Nephron progenitor cell (in vitro differentiated cells): ENCODE measurements at regions not wholly inside any gene's neighbourhood (a gene's known extent, or its start where the extent isn't known, plus 50 kb on each side); places are given as distances from the start of the nearest gene placed in this dataset.

Experiments used
- DNase-seq: peaks from one replicate; pipeline ENCODE4 v3.0.0; 2021
- H3K27ac Mint-ChIP-seq: 2 replicates; pipeline ENCODE4 v1.8.0; 2021; ENCODE audit warnings: mild to moderate bottlenecking, moderate library complexity, mixed read lengths
- H3K27me3 Mint-ChIP-seq: 2 replicates; pipeline ENCODE4 v1.8.0; 2021; ENCODE audit warnings: mild to moderate bottlenecking, low read depth, mixed read lengths; ENCODE audit not compliant: poor library complexity
- H3K36me3 Mint-ChIP-seq: 2 replicates; pipeline ENCODE4 v1.8.0; 2021; ENCODE audit warnings: low read depth, mixed read lengths
- H3K4me1 Mint-ChIP-seq: 2 replicates; pipeline ENCODE4 v1.8.0; 2021; ENCODE audit warnings: mixed read lengths
- H3K4me3 Mint-ChIP-seq: 2 replicates; pipeline ENCODE4 v1.8.0; 2021; ENCODE audit warnings: mild to moderate bottlenecking, moderate library complexity, mixed read lengths
- H3K9me3 Mint-ChIP-seq: 2 replicates; pipeline ENCODE4 v1.8.0; 2021; ENCODE audit warnings: mild to moderate bottlenecking, moderate library complexity, mixed read lengths
- CTCF ChIP-seq: fragments of 200-600 bp; sonication (generic); IDR thresholded peaks from 2 replicates; pipeline ENCODE4 v1.5.0; 2021; ENCODE audit warnings: antibody characterized with exemption

- TF ChIP-seq CTCF, result no peak
- Mint-ChIP-seq H3K27me3 (peaks cover 3% of the 10 kb centered on the region), H3K9me3 (no peaks in the 10 kb centered on the region), H3K36me3 (no peaks in the 10 kb centered on the region), H3K27ac (no peak overlapping the region), H3K4me3 (no peak overlapping the region), H3K4me1 (peaks cover 38% of the 10 kb centered on the region)
- DNase-seq, result peak; percentile 5
These were observed 503.4 kb downstream of the TBC1D4 start for GRCh38 chr13:74978591-74978990.

GRCh38 chr13:74977498-74977897, 504.5 kb downstream of the TBC1D4 start:
- H3K36me3 Mint-ChIP-seq, result no peaks in the 10 kb centered on the region
- no peak for TF ChIP-seq CTCF
- peaks cover 42% of the 10 kb centered on the region for H3K4me1 Mint-ChIP-seq
- H3K27ac Mint-ChIP-seq, result no peak overlapping the region
- no peaks in the 10 kb centered on the region for H3K9me3 Mint-ChIP-seq
- H3K27me3 Mint-ChIP-seq, result peaks cover 3% of the 10 kb centered on the region
- no peak overlapping the region for H3K4me3 Mint-ChIP-seq
- no peak for DNase-seq

- TF ChIP-seq CTCF, result no peak
- peaks cover 3% of the 10 kb centered on the region for H3K27me3 Mint-ChIP-seq
- no peaks in the 10 kb centered on the region for H3K9me3 Mint-ChIP-seq
- no peaks in the 10 kb centered on the region for H3K36me3 Mint-ChIP-seq
- no peak overlapping the region for H3K27ac Mint-ChIP-seq
- peaks cover 42% of the 10 kb centered on the region for H3K4me1 Mint-ChIP-seq
- no peak for DNase-seq
- no peak overlapping the region for H3K4me3 Mint-ChIP-seq
These were observed 506.9 kb downstream of the TBC1D4 start for GRCh38 chr13:74975111-74975510.

- Mint-ChIP-seq H3K27me3 (peaks cover 3% of the 10 kb centered on the region), H3K4me3 (no peak overlapping the region), H3K27ac (no peak overlapping the region), H3K36me3 (no peaks in the 10 kb centered on the region), H3K9me3 (no peaks in the 10 kb centered on the region), H3K4me1 (peaks cover 38% of the 10 kb centered on the region)
- TF ChIP-seq CTCF, result no peak
- no peak for DNase-seq
These were observed 507.8 kb downstream of the TBC1D4 start for GRCh38 chr13:74973935-74974879.

- no peaks in the 10 kb centered on the region for H3K9me3 Mint-ChIP-seq
- H3K27ac Mint-ChIP-seq, result no peak overlapping the region
- TF ChIP-seq CTCF, result no peak
- H3K4me1 Mint-ChIP-seq, result peaks cover 30% of the 10 kb centered on the region
- no peaks in the 10 kb centered on the region for H3K36me3 Mint-ChIP-seq
- DNase-seq, result no peak
- H3K27me3 Mint-ChIP-seq, result peaks cover 2% of the 10 kb centered on the region
- no peak overlapping the region for H3K4me3 Mint-ChIP-seq
These were observed 512.5 kb downstream of the TBC1D4 start for GRCh38 chr13:74969419-74969818.
